Activated T-cell treated with anti-CD3 and anti-CD28 coated beads, Interleukin-2, amount 50 U/mL, for 72 hours (primary cell): ENCODE measurements at regions not wholly inside any gene's neighbourhood (a gene's known extent, or its start where the extent isn't known, plus 50 kb on each side); places are given as distances from the start of the nearest gene placed in this dataset.
"Not testable (repeated sequence)": the region's sequence is repeated elsewhere in the genome, so short reads cannot be mapped to it uniquely, and the experiment has no call there.

Experiments used
- ATAC-seq, 2 donors: fragments of 150-1000 bp; cut with Tn5 transposase; replicated peaks in 1 of 2; 2 replicates each; pipeline ENCODE4 v1.10.0; 2021; ENCODE audit warnings: moderate library complexity in 2 of 2, mild to moderate bottlenecking in 1 of 2
- DNase-seq, 2 donors: peaks; one replicate each; pipeline ENCODE4 v3.0.0; 2021 to 2022; ENCODE audit warnings: mixed read lengths in 1 of 2
- H3K27ac Mint-ChIP-seq: one replicate; pipeline ENCODE4 v1.8.0; 2022; ENCODE audit warnings: mild to moderate bottlenecking, moderate library complexity, mixed read lengths
- H3K27me3 Mint-ChIP-seq: one replicate; pipeline ENCODE4 v1.8.0; 2022; ENCODE audit warnings: low read depth, mixed read lengths
- H3K36me3 Mint-ChIP-seq, 2 donors: one replicate each; pipeline ENCODE4 v1.8.0; 2022; ENCODE audit warnings: mixed read lengths in 2 of 2, mild to moderate bottlenecking in 1 of 2; ENCODE audit not compliant: insufficient read depth in 2 of 2
- H3K4me1 Mint-ChIP-seq: one replicate; pipeline ENCODE4 v1.8.0; 2022; ENCODE audit warnings: low read depth, mixed read lengths
- H3K4me3 Mint-ChIP-seq, 2 donors: one replicate each; pipeline ENCODE4 v1.8.0; 2022; ENCODE audit warnings: mild to moderate bottlenecking in 2 of 2, mixed read lengths in 2 of 2, moderate library complexity in 2 of 2
- H3K9me3 Mint-ChIP-seq, 2 donors: one replicate each; pipeline ENCODE4 v1.8.0; 2022; ENCODE audit warnings: mixed read lengths in 2 of 2

- Mint-ChIP-seq H3K4me3 (no peak overlapping the region), H3K4me1 (no peaks in the 10 kb centered on the region), H3K27ac (no peak overlapping the region), H3K9me3 (no peaks in the 10 kb centered on the region), H3K27me3 (peaks cover 18% of the 10 kb centered on the region), H3K36me3 (no peaks in the 10 kb centered on the region)
- ATAC-seq, result no peak
- no peak for DNase-seq
These were observed 70.7 kb downstream of the CETN3 start for GRCh38 chr5:90338712-90339372.

- ATAC-seq, result no peak
These were observed 72.0 kb downstream of the CETN3 start for GRCh38 chr5:90337449-90338052.

GRCh38 chr5:90336752-90337151, 72.8 kb downstream of the CETN3 start:
- no peak overlapping the region for H3K4me3 Mint-ChIP-seq
- no peaks in the 10 kb centered on the region for H3K9me3 Mint-ChIP-seq
- no peak for ATAC-seq
- peaks cover 18% of the 10 kb centered on the region for H3K27me3 Mint-ChIP-seq
- no peaks in the 10 kb centered on the region for H3K4me1 Mint-ChIP-seq
- no peak for DNase-seq
- H3K36me3 Mint-ChIP-seq, result no peaks in the 10 kb centered on the region
- H3K27ac Mint-ChIP-seq, result no peak overlapping the region

More at GRCh38 chr5:90337449-90338052, 72.0 kb downstream of the CETN3 start:
- no peaks in the 10 kb centered on the region for H3K36me3 Mint-ChIP-seq
- H3K4me3 Mint-ChIP-seq, result no peak overlapping the region
- no peaks in the 10 kb centered on the region for H3K4me1 Mint-ChIP-seq
- peaks cover 18% of the 10 kb centered on the region for H3K27me3 Mint-ChIP-seq
- DNase-seq, result no peak
- no peak overlapping the region for H3K27ac Mint-ChIP-seq
- H3K9me3 Mint-ChIP-seq, result no peaks in the 10 kb centered on the region

- Mint-ChIP-seq H3K9me3 (no peaks in the 10 kb centered on the region), H3K27me3 (peaks cover 18% of the 10 kb centered on the region), H3K36me3 (no peaks in the 10 kb centered on the region), H3K27ac (no peak overlapping the region), H3K4me3 (no peak overlapping the region), H3K4me1 (no peaks in the 10 kb centered on the region)
- no peak for DNase-seq
- no peak for ATAC-seq
These were observed 74.8 kb downstream of the CETN3 start for GRCh38 chr5:90334741-90335140.

GRCh38 chr5:90329911-90330310, 79.6 kb downstream of the CETN3 start:
- no peak for ATAC-seq
- no peak overlapping the region for H3K27ac Mint-ChIP-seq
- H3K4me1 Mint-ChIP-seq, result no peaks in the 10 kb centered on the region
- no peaks in the 10 kb centered on the region for H3K36me3 Mint-ChIP-seq
- no peaks in the 10 kb centered on the region for H3K9me3 Mint-ChIP-seq
- peaks cover 22% of the 10 kb centered on the region for H3K27me3 Mint-ChIP-seq
- H3K4me3 Mint-ChIP-seq, result no peak overlapping the region
- no peak for DNase-seq

GRCh38 chr5:90326995-90327394, 82.6 kb downstream of the CETN3 start:
- Mint-ChIP-seq H3K4me3 (no peak overlapping the region), H3K27me3 (peaks cover 30% of the 10 kb centered on the region), H3K36me3 (no peaks in the 10 kb centered on the region), H3K9me3 (peaks cover 0 to under 1% of the 10 kb centered on the region in 2 donors), H3K4me1 (no peaks in the 10 kb centered on the region), H3K27ac (no peak overlapping the region)
- DNase-seq (no peak), ATAC-seq (no peak)

- peaks cover 0 to 7% of the 10 kb centered on the region in 2 donors for H3K9me3 Mint-ChIP-seq
- no peak overlapping the region for H3K4me3 Mint-ChIP-seq
- H3K4me1 Mint-ChIP-seq, result no peaks in the 10 kb centered on the region
- peaks cover 30% of the 10 kb centered on the region for H3K27me3 Mint-ChIP-seq
- H3K36me3 Mint-ChIP-seq, result no peaks in the 10 kb centered on the region
- ATAC-seq (no peak), DNase-seq (no peak)
- no peak overlapping the region for H3K27ac Mint-ChIP-seq
These were observed 84.5 kb downstream of the CETN3 start for GRCh38 chr5:90325093-90325492.

- H3K27ac Mint-ChIP-seq, H3K4me3 Mint-ChIP-seq, H3K9me3 Mint-ChIP-seq, H3K36me3 Mint-ChIP-seq, ATAC-seq, H3K4me1 Mint-ChIP-seq, DNase-seq: not testable (repeated sequence)
- peaks cover 17% of the 10 kb centered on the region for H3K27me3 Mint-ChIP-seq
These were observed 89.2 kb downstream of the CETN3 start for GRCh38 chr5:90320348-90320747.

- Mint-ChIP-seq H3K4me3 (no peak overlapping the region), H3K9me3 (no peaks in the 10 kb centered on the region), H3K27ac (no peak overlapping the region), H3K36me3 (no peaks in the 10 kb centered on the region), H3K4me1 (no peaks in the 10 kb centered on the region), H3K27me3 (no peaks in the 10 kb centered on the region)
- ATAC-seq (no peak), DNase-seq (no peak)
These were observed 97.5 kb downstream of the CETN3 start for GRCh38 chr5:90312027-90312426.

- ATAC-seq (no peak), DNase-seq (no peak)
- Mint-ChIP-seq H3K36me3 (no peaks in the 10 kb centered on the region), H3K4me1 (no peaks in the 10 kb centered on the region), H3K27ac (no peak overlapping the region), H3K9me3 (no peaks in the 10 kb centered on the region), H3K27me3 (no peaks in the 10 kb centered on the region), H3K4me3 (no peak overlapping the region)
These were observed 98.2 kb downstream of the CETN3 start for GRCh38 chr5:90311401-90311800.

- no peaks in the 10 kb centered on the region for H3K4me1 Mint-ChIP-seq
- no peak for ATAC-seq
- no peak for DNase-seq
- H3K27ac Mint-ChIP-seq, result no peak overlapping the region
- no peaks in the 10 kb centered on the region for H3K9me3 Mint-ChIP-seq
- H3K27me3 Mint-ChIP-seq, result peaks cover 11% of the 10 kb centered on the region
- H3K36me3 Mint-ChIP-seq, result no peaks in the 10 kb centered on the region
- H3K4me3 Mint-ChIP-seq, result no peak overlapping the region
These were observed 100.6 kb downstream of the CETN3 start for GRCh38 chr5:90308787-90309585.

- Mint-ChIP-seq H3K9me3 (no peaks in the 10 kb centered on the region), H3K27me3 (peaks cover 11% of the 10 kb centered on the region), H3K4me3 (no peak overlapping the region), H3K36me3 (no peaks in the 10 kb centered on the region), H3K4me1 (no peaks in the 10 kb centered on the region), H3K27ac (no peak overlapping the region)
- ATAC-seq, result no peak
- DNase-seq, result no peak
These were observed 101.8 kb downstream of the CETN3 start for GRCh38 chr5:90307782-90308181.

- Mint-ChIP-seq H3K4me3 (no peak overlapping the region), H3K4me1 (no peaks in the 10 kb centered on the region), H3K36me3 (no peaks in the 10 kb centered on the region), H3K27me3 (peaks cover 11% of the 10 kb centered on the region), H3K27ac (no peak overlapping the region), H3K9me3 (no peaks in the 10 kb centered on the region)
- ATAC-seq (no peak), DNase-seq (no peak)
These were observed 102.2 kb downstream of the CETN3 start for GRCh38 chr5:90307322-90307721.
